ENCODE measurements at regions not wholly inside any gene's neighbourhood (a gene's known extent, or its start where the extent isn't known, plus 50 kb on each side); places are given as distances from the start of the nearest gene placed in this dataset.

- DNase-seq (ENCODE audit: extremely low read depth, low read depth): no peak
- no peak for TF ChIP-seq CTCF (IDR thresholded peaks at IDR 0.05; ENCODE audit: low read depth, low read length)
Observed at GRCh38 chr9:30506749-30507148, 1877.7 kb upstream of the ACO1 start.

- no peak for DNase-seq (ENCODE audit: extremely low read depth, low read depth)
- TF ChIP-seq CTCF (IDR thresholded peaks at IDR 0.05; ENCODE audit: low read depth, low read length): no peak
Observed at GRCh38 chr9:30507166-30507565, 1877.3 kb upstream of the ACO1 start.

DNA sequence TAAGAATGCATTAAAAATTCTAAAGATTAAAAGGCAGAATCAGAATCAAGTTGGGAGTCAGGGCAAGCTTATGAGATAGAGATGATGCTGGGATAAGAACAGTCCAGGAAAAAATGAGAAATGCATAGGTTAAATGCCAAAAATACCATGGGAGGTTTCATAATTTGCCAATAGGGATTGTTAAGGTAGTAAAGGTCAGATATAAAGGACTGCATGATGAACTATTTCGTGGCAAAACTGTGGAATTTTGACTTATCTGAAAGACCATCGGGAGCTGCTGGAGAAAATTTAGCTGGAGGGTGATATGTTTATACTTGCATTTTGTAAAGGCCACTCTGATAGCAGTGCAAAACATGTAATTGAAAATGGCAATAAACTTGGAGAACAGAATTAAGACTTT, 1872.8 kb upstream of the ACO1 start:
- TF ChIP-seq CTCF (IDR thresholded peaks at IDR 0.05; ENCODE audit: low read depth, low read length): no peak
- DNase-seq (ENCODE audit: extremely low read depth, low read depth): no peak

GRCh38 chr9:30519166-30519565, 1865.3 kb upstream of the ACO1 start:
- no peak for TF ChIP-seq CTCF (IDR thresholded peaks at IDR 0.05; ENCODE audit: low read depth, low read length)
- DNase-seq (ENCODE audit: extremely low read depth, low read depth): no peak

DNA sequence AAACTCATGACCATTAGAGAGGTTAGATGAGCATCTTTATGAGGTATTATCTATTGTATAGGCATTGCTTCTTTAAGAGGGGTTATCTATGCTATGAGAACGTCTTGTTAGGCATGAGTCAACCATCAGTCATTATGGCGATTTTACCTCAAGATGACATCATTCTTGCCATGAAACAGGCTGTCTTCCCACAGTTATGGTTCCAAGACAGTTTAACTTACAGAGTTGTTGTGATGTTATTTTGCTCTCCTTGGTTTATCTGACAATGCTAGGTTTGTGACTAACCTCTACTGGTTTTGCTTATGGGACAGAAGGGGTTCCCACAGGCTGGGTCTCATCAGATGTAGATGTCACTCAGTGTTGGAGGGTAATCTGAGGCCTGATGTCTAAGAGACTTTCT, 1864.7 kb upstream of the ACO1 start:
- DNase-seq (ENCODE audit: extremely low read depth, low read depth): no peak
- TF ChIP-seq CTCF (IDR thresholded peaks at IDR 0.05; ENCODE audit: low read depth, low read length): no peak

GRCh38 chr9:30522061-30522460, 1862.4 kb upstream of the ACO1 start:
- no peak for DNase-seq (ENCODE audit: extremely low read depth, low read depth)
- TF ChIP-seq CTCF (IDR thresholded peaks at IDR 0.05; ENCODE audit: low read depth, low read length): no peak

- DNase-seq (ENCODE audit: extremely low read depth, low read depth): no peak
Observed at GRCh38 chr9:30522486-30522885, 1862.0 kb upstream of the ACO1 start.

More at GRCh38 chr9:30522486-30522885, 1862.0 kb upstream of the ACO1 start:
- TF ChIP-seq CTCF (IDR thresholded peaks at IDR 0.05; ENCODE audit: low read depth, low read length): no peak

Measured in AG09319 (cell line).